Parathyroid adenoma (tissue), 2 donors: ENCODE measurements at regions not wholly inside any gene's neighbourhood (a gene's known extent, or its start where the extent isn't known, plus 50 kb on each side); places are given as distances from the start of the nearest gene placed in this dataset.

ENCODE experiments used
- H2AFZ ChIP-seq: fragments of 300-600 bp; sonication (generic); one replicate; pipeline ENCODE4 v1.7.0; 2017; ENCODE audit warnings: antibody characterized with exemption, mild to moderate bottlenecking
- H3K27ac ChIP-seq: fragments of 300-600 bp; sonication (generic); one replicate; pipeline ENCODE4 v1.7.0; 2017
- H3K27me3 ChIP-seq: fragments of 300-600 bp; sonication (generic); one replicate; pipeline ENCODE4 v1.7.0; 2017; ENCODE audit warnings: low read length; ENCODE audit not compliant: control insufficient read depth, insufficient read depth
- H3K36me3 ChIP-seq: fragments of 300-600 bp; sonication (generic); one replicate; pipeline ENCODE4 v1.7.0; 2017; ENCODE audit warnings: low read length; ENCODE audit not compliant: control insufficient read depth, insufficient read depth
- H3K4me1 ChIP-seq: fragments of 300-600 bp; sonication (generic); one replicate; pipeline ENCODE4 v1.7.0; 2017; ENCODE audit warnings: control low read depth
- H3K4me2 ChIP-seq: fragments of 300-600 bp; sonication (generic); one replicate; pipeline ENCODE4 v1.7.0; 2017; ENCODE audit warnings: low read length
- H3K4me3 ChIP-seq: fragments of 300-600 bp; sonication (generic); one replicate; pipeline ENCODE4 v1.7.0; 2017; ENCODE audit warnings: low read depth, low read length
- H3K79me2 ChIP-seq: fragments of 300-600 bp; sonication (generic); one replicate; pipeline ENCODE4 v1.7.0; 2017; ENCODE audit warnings: control low read depth
- H3K9ac ChIP-seq: fragments of 300-600 bp; sonication (generic); one replicate; pipeline ENCODE4 v1.7.0; 2017; ENCODE audit warnings: mild to moderate bottlenecking
- H3K9me3 ChIP-seq: fragments of 300-600 bp; sonication (generic); one replicate; pipeline ENCODE4 v1.7.0; 2017; ENCODE audit warnings: low read length; ENCODE audit not compliant: control insufficient read depth
- CTCF ChIP-seq: fragments of 300-600 bp; sonication (generic); IDR thresholded peaks from one replicate; pipeline ENCODE4 v1.7.0; 2017; ENCODE audit warnings: antibody characterized with exemption, mild to moderate bottlenecking
- donor health status: primary hyperparathyroidism.

DNA sequence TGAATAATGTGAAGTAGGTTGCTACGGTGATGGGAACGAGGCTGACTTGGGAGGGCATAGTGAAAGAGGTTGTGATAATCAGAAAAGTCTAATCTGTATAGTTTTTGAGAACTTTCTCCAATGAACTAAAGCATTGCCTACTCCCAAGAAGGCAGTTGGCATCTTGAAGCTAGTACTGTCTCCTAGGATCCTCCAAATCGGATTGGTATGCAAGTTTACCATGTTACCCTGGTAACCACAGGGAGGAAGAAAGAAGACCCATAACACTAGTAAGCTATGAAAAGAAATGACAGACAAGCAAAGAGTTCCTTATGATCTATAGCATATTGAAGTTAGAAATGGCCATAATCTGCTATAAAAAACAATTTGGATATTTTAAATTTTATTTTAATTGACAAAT is 127.2 kb upstream of the SYNPR start:
- no peaks in the 10 kb centered on the region for H3K36me3 ChIP-seq
- no peak overlapping the region for H3K27ac ChIP-seq
- H2AFZ ChIP-seq, result no peak overlapping the region
- H3K4me1 ChIP-seq, result no peaks in the 10 kb centered on the region
- H3K4me3 ChIP-seq, result no peak overlapping the region
- H3K4me2 ChIP-seq, result no peak overlapping the region
- H3K27me3 ChIP-seq, result no peaks in the 10 kb centered on the region
- no peaks in the 10 kb centered on the region for H3K79me2 ChIP-seq
- TF ChIP-seq CTCF, result no peak
- no peak overlapping the region for H3K9ac ChIP-seq
- no peaks in the 10 kb centered on the region for H3K9me3 ChIP-seq

DNA sequence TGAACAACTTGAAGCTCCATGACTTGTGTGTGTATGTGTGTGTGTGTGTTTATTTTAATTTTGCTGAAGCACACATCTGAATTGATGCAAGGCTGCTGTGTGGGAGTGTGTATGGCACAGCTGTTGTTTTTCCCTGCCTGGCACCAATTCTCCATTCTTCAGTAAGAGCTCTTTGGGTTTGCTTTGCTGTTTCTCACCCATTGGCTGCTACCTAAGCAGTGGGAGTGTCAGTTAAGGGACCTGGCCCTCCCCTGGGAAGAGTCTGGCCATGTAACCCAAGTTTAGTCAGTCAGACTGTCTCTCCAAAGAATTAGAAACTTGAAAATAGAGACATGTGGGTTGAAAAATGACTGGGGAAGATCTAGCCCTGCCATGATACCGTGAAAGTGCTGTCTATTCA is 126.2 kb upstream of the SYNPR start:
- H3K9me3 ChIP-seq, result no peaks in the 10 kb centered on the region

DNA sequence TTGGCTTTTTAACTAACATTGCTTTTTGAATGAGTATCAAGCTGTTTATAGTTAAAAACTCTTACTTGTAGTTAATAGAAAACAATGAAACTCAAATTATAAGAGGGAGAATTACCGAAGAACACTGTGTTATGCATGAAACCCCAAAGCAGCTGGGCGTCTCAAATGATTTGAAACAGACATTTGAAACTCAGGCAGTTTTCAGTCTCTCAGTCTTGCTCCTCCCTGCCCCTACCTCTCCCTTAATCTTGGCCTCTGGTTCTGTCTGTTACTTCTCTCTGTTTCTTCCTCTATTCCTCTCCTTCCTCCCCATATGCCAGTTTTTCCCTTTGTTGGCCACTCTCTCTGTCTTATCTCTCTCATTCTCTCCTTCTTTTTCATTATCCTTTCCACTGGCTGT is 118.3 kb upstream of the SYNPR start:
- no peak overlapping the region for H3K27ac ChIP-seq
- H3K4me2 ChIP-seq, result no peak overlapping the region
- no peaks in the 10 kb centered on the region for H3K79me2 ChIP-seq
- no peaks in the 10 kb centered on the region for H3K4me1 ChIP-seq
- no peak overlapping the region for H3K9ac ChIP-seq
- no peak overlapping the region for H3K4me3 ChIP-seq
- H3K36me3 ChIP-seq, result no peaks in the 10 kb centered on the region
- H2AFZ ChIP-seq, result no peak overlapping the region
- TF ChIP-seq CTCF, result no peak
- no peaks in the 10 kb centered on the region for H3K9me3 ChIP-seq
- H3K27me3 ChIP-seq, result no peaks in the 10 kb centered on the region

More for the DNA sequence above, 126.2 kb upstream of the SYNPR start:
- no peak overlapping the region for H3K27ac ChIP-seq
- no peaks in the 10 kb centered on the region for H3K27me3 ChIP-seq
- TF ChIP-seq CTCF, result no peak
- no peak overlapping the region for H3K4me2 ChIP-seq
- H3K36me3 ChIP-seq, result no peaks in the 10 kb centered on the region
- no peaks in the 10 kb centered on the region for H3K79me2 ChIP-seq
- H3K4me1 ChIP-seq, result no peaks in the 10 kb centered on the region
- no peak overlapping the region for H3K9ac ChIP-seq
- no peak overlapping the region for H3K4me3 ChIP-seq
- H2AFZ ChIP-seq, result no peak overlapping the region

DNA sequence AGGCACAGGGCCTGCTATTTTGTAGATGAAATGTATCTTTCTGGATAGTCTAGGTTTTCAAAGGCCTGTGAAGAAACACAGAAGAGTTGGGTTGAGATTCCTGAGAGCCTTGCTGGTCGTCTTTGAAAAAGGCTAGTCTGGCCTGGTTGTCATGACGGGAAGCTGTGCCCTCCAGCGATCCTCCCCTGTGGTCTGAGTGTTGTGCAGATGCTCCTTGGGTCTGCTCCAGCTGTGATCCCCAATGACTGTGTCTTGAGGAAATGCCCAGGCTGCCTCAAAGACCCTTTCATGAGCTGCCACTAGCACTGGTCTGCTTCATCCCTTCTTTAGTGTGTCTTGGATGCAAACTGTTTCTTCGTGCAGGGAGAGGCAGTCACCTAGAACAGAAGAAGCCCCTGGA is 111.0 kb upstream of the SYNPR start:
- H3K9ac ChIP-seq, result no peak overlapping the region
- no peaks in the 10 kb centered on the region for H3K27me3 ChIP-seq
- no peaks in the 10 kb centered on the region for H3K4me1 ChIP-seq
- no peak overlapping the region for H3K4me2 ChIP-seq
- H3K27ac ChIP-seq, result no peak overlapping the region
- H3K36me3 ChIP-seq, result no peaks in the 10 kb centered on the region
- H3K4me3 ChIP-seq, result no peak overlapping the region
- no peaks in the 10 kb centered on the region for H3K79me2 ChIP-seq
- no peak overlapping the region for H2AFZ ChIP-seq
- H3K9me3 ChIP-seq, result no peaks in the 10 kb centered on the region
- no peak for TF ChIP-seq CTCF

DNA sequence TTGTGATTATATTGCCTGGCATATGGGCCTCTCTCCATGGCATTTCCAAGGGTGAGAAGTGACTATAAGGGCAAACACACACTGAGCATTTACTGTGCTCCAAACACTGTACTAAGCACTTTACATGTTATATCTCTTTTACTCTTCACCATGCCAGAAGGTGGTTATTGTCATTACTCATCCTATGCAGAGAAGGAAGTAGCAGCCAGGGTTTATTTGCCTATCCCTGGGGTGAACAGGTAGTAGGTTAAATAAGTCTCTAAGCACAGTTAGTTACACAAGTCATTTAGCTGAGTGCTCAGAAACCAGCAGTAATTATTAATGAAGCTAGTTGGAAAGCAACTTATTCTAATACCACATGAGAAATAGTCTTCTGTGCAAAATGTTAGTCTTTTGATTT is 109.9 kb upstream of the SYNPR start:
- H2AFZ ChIP-seq, result no peak overlapping the region
- H3K4me2 ChIP-seq, result no peak overlapping the region
- no peaks in the 10 kb centered on the region for H3K36me3 ChIP-seq
- H3K4me3 ChIP-seq, result no peak overlapping the region
- H3K9me3 ChIP-seq, result no peaks in the 10 kb centered on the region
- no peak overlapping the region for H3K9ac ChIP-seq
- TF ChIP-seq CTCF, result no peak
- no peaks in the 10 kb centered on the region for H3K4me1 ChIP-seq
- no peaks in the 10 kb centered on the region for H3K79me2 ChIP-seq
- H3K27ac ChIP-seq, result no peak overlapping the region
- H3K27me3 ChIP-seq, result no peaks in the 10 kb centered on the region
